Endothelial cell of umbilical vein (primary cell): ENCODE measurements at regions not wholly inside any gene's neighbourhood (a gene's known extent, or its start where the extent isn't known, plus 50 kb on each side); places are given as distances from the start of the nearest gene placed in this dataset.

Experiments used
- BruUV-seq: library from RNA; stranded (reverse); fragments of 400-500 nt; replicated peaks from 2 replicates; lab custom pipeline; 2021; lab: Mats Ljungman, UMichigan
- CTCF ChIA-PET: fragments of 300-600, 350-600 bp; sonication (Branson Sonifier 250); formaldehyde crosslinking; loops from one replicate; lab custom pipeline; 2021; ENCODE audit warnings: antibody characterized with exemption, inconsistent platforms; lab: Charles Lee
- POLR2A ChIA-PET: fragments of 300-600, 350-600 bp; sonication (Branson Sonifier 250); formaldehyde crosslinking; loops from one replicate; lab custom pipeline; 2021; ENCODE audit warnings: antibody characterized with exemption, inconsistent platforms; lab: Charles Lee
- DNase-seq: peaks from one replicate; pipeline ENCODE4 v3.0.0-alpha.2; 2011; ENCODE audit warnings: low read depth, low spot score
- FAIRE-seq: peaks from 2 replicates; lab custom pipeline; 2011; peaks lifted over from hg19 to GRCh38; lab: Jason Lieb, UNC
- H2AFZ ChIP-seq: 2 replicates; pipeline ENCODE4 v1.6.0; 2012; ENCODE audit warnings: low read depth, low read length, control low read depth, inconsistent platforms
- H3K27ac ChIP-seq: 2 replicates; pipeline ENCODE4 v1.5.1; 2011; ENCODE audit warnings: low read depth, mild to moderate bottlenecking, control low read depth, low read length, moderate library complexity; ENCODE audit not compliant: insufficient read depth
- H3K27me3 ChIP-seq, 2 experiments: 2 replicates each; pipeline versions ENCODE4 v1.6.0 to v1.6.1; 2011; ENCODE audit warnings: low read length in 2 of 2, mixed read lengths in 1 of 2; ENCODE audit not compliant: control insufficient read depth in 2 of 2, insufficient read depth in 2 of 2
- H3K36me3 ChIP-seq, 2 experiments: 2 replicates in 1 of 2; 3 replicates in 1 of 2; pipeline ENCODE4 v1.5.1; 2011; ENCODE audit warnings: low read length in 2 of 2, mild to moderate bottlenecking in 1 of 2, moderate library complexity in 1 of 2; ENCODE audit not compliant: control insufficient read depth in 2 of 2, insufficient read depth in 2 of 2; ENCODE audit errors: extremely low read depth in 1 of 2
- H3K4me1 ChIP-seq: 3 replicates; pipeline ENCODE4 v1.5.1; 2011; ENCODE audit warnings: mild to moderate bottlenecking, low read length; ENCODE audit not compliant: control insufficient read depth, insufficient read depth; ENCODE audit errors: extremely low read depth
- H3K4me2 ChIP-seq: 2 replicates; pipeline ENCODE4 v1.6.1; 2011; ENCODE audit warnings: low read length, control low read depth, mixed read lengths; ENCODE audit not compliant: insufficient read depth
- H3K4me3 ChIP-seq, 3 experiments: fragments of 200-600 bp in 1 of 3; sonication (generic), shearing (Covaris generic) in 1 of 3; replicated peaks in 1 of 3; 2 replicates each; pipeline ENCODE4 v1.5.1; 2011 to 2016; ENCODE audit warnings: control low read depth in 3 of 3, low read length in 3 of 3, mild to moderate bottlenecking in 2 of 3, inconsistent platforms in 1 of 3, low read depth in 1 of 3, moderate library complexity in 1 of 3; ENCODE audit not compliant: insufficient read depth in 1 of 3
- H3K79me2 ChIP-seq: 2 replicates; pipeline ENCODE4 v1.6.0; 2012; ENCODE audit warnings: low read length, inconsistent platforms; ENCODE audit not compliant: control insufficient read depth, insufficient read depth
- H3K9ac ChIP-seq: replicated peaks from 2 replicates; pipeline ENCODE3; 2011; ENCODE audit warnings: low read length, control low read depth; ENCODE audit not compliant: insufficient read depth; ENCODE audit errors: extremely low read depth
- H3K9me1 ChIP-seq: replicated peaks from 3 replicates; pipeline ENCODE4 v1.6.0; 2011; ENCODE audit warnings: mild to moderate bottlenecking, low read length; ENCODE audit not compliant: control insufficient read depth, insufficient read depth; ENCODE audit errors: extremely low read depth
- H3K9me3 ChIP-seq: replicated peaks from 2 replicates; pipeline ENCODE4 v1.5.1; 2012; ENCODE audit warnings: low read length, inconsistent platforms; ENCODE audit not compliant: control insufficient read depth, insufficient read depth
- H4K20me1 ChIP-seq: replicated peaks from 2 replicates; pipeline ENCODE3; 2011; ENCODE audit warnings: mild to moderate bottlenecking, low read length; ENCODE audit not compliant: control insufficient read depth, insufficient read depth; ENCODE audit errors: extremely low read depth
- EZH2 ChIP-seq: IDR thresholded peaks from 2 replicates; pipeline ENCODE4 v1.6.1; 2012; ENCODE audit warnings: borderline replicate concordance, low read depth, mild to moderate bottlenecking, moderate library complexity, low read length, inconsistent platforms; ENCODE audit not compliant: severe bottlenecking
- FOS ChIP-seq: IDR thresholded peaks from 2 replicates; pipeline ENCODE4 v1.6.1; 2011; ENCODE audit warnings: mild to moderate bottlenecking, low read length, moderate library complexity, borderline replicate concordance; ENCODE audit not compliant: insufficient read depth
- GATA2 ChIP-seq: IDR thresholded peaks from 2 replicates; pipeline ENCODE4 v1.7.0; 2011; ENCODE audit warnings: low read depth, mild to moderate bottlenecking, moderate library complexity, mixed read lengths, low read length; ENCODE audit not compliant: insufficient read length, insufficient read depth
- JUN ChIP-seq: IDR thresholded peaks from 2 replicates; pipeline ENCODE4 v1.6.1; 2011; ENCODE audit warnings: borderline replicate concordance, low read depth; ENCODE audit not compliant: insufficient read length, insufficient read depth
- MYC ChIP-seq: IDR thresholded peaks from one replicate; pipeline ENCODE4 v1.6.1; 2011; ENCODE audit warnings: mild to moderate bottlenecking, low read depth, low read length
- POLR2A ChIP-seq: IDR thresholded peaks from 2 replicates; pipeline ENCODE4 v1.6.1; 2012; ENCODE audit warnings: low read depth, mild to moderate bottlenecking, control low read depth, low read length
- POLR2AphosphoS5 ChIP-seq: IDR thresholded peaks from 2 replicates; pipeline ENCODE4 v1.6.1; 2012; ENCODE audit warnings: low read depth, mild to moderate bottlenecking, control low read depth, low read length, moderate library complexity; ENCODE audit not compliant: insufficient read depth
- dilution Hi-C: fragments of 300-500 bp; cut with MboI; formaldehyde crosslinking; loops from one replicate; pipeline ENCODE4 v1.15.0; 2019; ENCODE audit warnings: low sequenced_read_pairs; ENCODE audit not compliant: extremely low pct_ligation_motif_present
- intact Hi-C: fragments of 100-400 bp; cut with micrococcal nuclease; formaldehyde crosslinking; loops from one replicate; pipeline ENCODE4 v1.10.0; 2022
- TF ChIP-seq, protein P1 (sequence below): IDR thresholded peaks from 2 replicates; pipeline ENCODE4 v1.6.1; 2011; ENCODE audit not compliant: insufficient read depth, insufficient read length
- TF ChIP-seq, protein P2 (sequence below), 2 donors: IDR thresholded peaks; 1 replicate in 1 of 2; 2 replicates in 1 of 2; pipeline ENCODE4 v1.5.1; 2011; ENCODE audit warnings: low read length in 2 of 2, mild to moderate bottlenecking in 2 of 2, moderate library complexity in 2 of 2, control low read depth in 1 of 2, inconsistent platforms in 1 of 2, low read depth in 1 of 2; ENCODE audit not compliant: insufficient read depth in 1 of 2; ENCODE audit errors: extremely low read depth in 1 of 2

DNA sequence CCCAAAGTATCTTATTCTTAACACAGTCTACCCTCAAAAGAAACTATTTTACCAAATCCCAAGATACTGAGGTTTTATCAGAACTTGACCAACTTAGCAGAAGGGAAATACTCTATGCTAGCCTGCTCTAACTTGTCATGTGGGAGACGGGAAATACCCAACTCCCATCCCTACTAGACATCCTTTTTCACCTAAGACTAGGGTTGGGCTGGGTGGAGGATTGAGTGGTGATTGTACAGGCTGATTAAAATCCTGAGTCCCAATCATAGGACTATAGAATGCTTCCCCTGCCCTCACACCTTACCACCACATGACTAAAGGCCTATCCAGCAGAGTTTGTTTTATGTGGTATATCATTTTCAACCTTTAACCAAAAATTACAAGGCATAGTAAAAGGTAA, 786.5 kb downstream of the TAF11L14 start:
- no peak overlapping the region for H2AFZ ChIP-seq
- H3K27me3 ChIP-seq, result no peaks in the 10 kb centered on the region
- H3K9ac ChIP-seq, result no peak overlapping the region
- no TSS peak for BruUV-seq
- dilution Hi-C loops (no loop called here), intact Hi-C loops (no loop called here)
- ChIA-PET CTCF (no interaction called here), POLR2A (no interaction called here)
- peaks cover 2% of the 10 kb centered on the region for H3K9me1 ChIP-seq
- H3K4me2 ChIP-seq, result no peak overlapping the region
- H3K27ac ChIP-seq, result no peak overlapping the region
- DNase-seq (no peak), FAIRE-seq (no peak)
- no peaks in the 10 kb centered on the region for H3K4me1 ChIP-seq
- H3K9me3 ChIP-seq, result no peaks in the 10 kb centered on the region
- no peaks in the 10 kb centered on the region for H3K79me2 ChIP-seq
- no peak overlapping the region for H3K4me3 ChIP-seq
- TF ChIP-seq POLR2A, result no peak
- TF ChIP-seq, protein P1, sequence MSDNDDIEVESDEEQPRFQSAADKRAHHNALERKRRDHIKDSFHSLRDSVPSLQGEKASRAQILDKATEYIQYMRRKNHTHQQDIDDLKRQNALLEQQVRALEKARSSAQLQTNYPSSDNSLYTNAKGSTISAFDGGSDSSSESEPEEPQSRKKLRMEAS, result no peak
- TF ChIP-seq, protein P2, sequence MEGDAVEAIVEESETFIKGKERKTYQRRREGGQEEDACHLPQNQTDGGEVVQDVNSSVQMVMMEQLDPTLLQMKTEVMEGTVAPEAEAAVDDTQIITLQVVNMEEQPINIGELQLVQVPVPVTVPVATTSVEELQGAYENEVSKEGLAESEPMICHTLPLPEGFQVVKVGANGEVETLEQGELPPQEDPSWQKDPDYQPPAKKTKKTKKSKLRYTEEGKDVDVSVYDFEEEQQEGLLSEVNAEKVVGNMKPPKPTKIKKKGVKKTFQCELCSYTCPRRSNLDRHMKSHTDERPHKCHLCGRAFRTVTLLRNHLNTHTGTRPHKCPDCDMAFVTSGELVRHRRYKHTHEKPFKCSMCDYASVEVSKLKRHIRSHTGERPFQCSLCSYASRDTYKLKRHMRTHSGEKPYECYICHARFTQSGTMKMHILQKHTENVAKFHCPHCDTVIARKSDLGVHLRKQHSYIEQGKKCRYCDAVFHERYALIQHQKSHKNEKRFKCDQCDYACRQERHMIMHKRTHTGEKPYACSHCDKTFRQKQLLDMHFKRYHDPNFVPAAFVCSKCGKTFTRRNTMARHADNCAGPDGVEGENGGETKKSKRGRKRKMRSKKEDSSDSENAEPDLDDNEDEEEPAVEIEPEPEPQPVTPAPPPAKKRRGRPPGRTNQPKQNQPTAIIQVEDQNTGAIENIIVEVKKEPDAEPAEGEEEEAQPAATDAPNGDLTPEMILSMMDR (IDR thresholded peaks at IDR 0.05; ENCODE audit: extremely low read depth in 1 of 2, insufficient read depth in 1 of 2, low read depth in 1 of 2, low read length in 2 of 2), result no peak
- TF ChIP-seq MYC, result no peak
- TF ChIP-seq POLR2AphosphoS5, result no peak
- TF ChIP-seq EZH2, result no peak
- TF ChIP-seq FOS, result no peak
- TF ChIP-seq JUN, result no peak
- no peak for TF ChIP-seq GATA2
- H4K20me1 ChIP-seq, result no peaks in the 10 kb centered on the region
- H3K36me3 ChIP-seq, result no peaks in the 10 kb centered on the region
